GM21526 (cell line): ENCODE measurements at regions not wholly inside any gene's neighbourhood (a gene's known extent, or its start where the extent isn't known, plus 50 kb on each side); places are given as distances from the start of the nearest gene placed in this dataset.
A peak's percentile ranks its signal among the peaks of the same experiment; 100 is the strongest.
"Not testable (repeated sequence)": the region's sequence is repeated elsewhere in the genome, so short reads cannot be mapped to it uniquely, and the experiment has no call there.

Source experiments
- ATAC-seq: cut with Tn5 transposase; IDR thresholded peaks from one replicate; pipeline ENCODE4 v1.9.1; 2021; ENCODE audit warnings: moderate library complexity; ENCODE audit not compliant: unreplicated experiment, low FRiP score

- ATAC-seq: no peak
Observed at GRCh38 chr1:200290010-200290685, 119.7 kb downstream of the ZNF281 start.

- ATAC-seq: no peak
Observed at GRCh38 chr1:200288226-200288625, 121.6 kb downstream of the ZNF281 start.

- not testable (repeated sequence) for ATAC-seq
Observed at GRCh38 chr1:200284236-200284635, 125.6 kb downstream of the ZNF281 start.

GRCh38 chr1:200282497-200283122 is 127.2 kb downstream of the ZNF281 start:
- no peak for ATAC-seq

GRCh38 chr1:200281201-200281835 is 128.5 kb downstream of the ZNF281 start:
- ATAC-seq: no peak

GRCh38 chr1:200279810-200280411 is 129.9 kb downstream of the ZNF281 start:
- no peak for ATAC-seq

GRCh38 chr1:200275816-200276453 is 133.9 kb downstream of the ZNF281 start:
- no peak for ATAC-seq

GRCh38 chr1:200275415-200275814 is 134.4 kb downstream of the ZNF281 start:
- ATAC-seq: no peak

GRCh38 chr1:200274116-200274515 is 135.7 kb downstream of the ZNF281 start:
- no peak for ATAC-seq

- ATAC-seq: no peak
Observed at GRCh38 chr1:200272481-200273068, 137.3 kb downstream of the ZNF281 start.

- no peak for ATAC-seq
Observed at GRCh38 chr1:200269256-200269655, 140.6 kb downstream of the ZNF281 start.

GRCh38 chr1:200267937-200268336 is 141.9 kb downstream of the ZNF281 start:
- no peak for ATAC-seq

GRCh38 chr1:200267458-200267857 is 142.4 kb downstream of the ZNF281 start:
- ATAC-seq: no peak

- no peak for ATAC-seq
Observed at GRCh38 chr1:200266871-200267270, 143.0 kb downstream of the ZNF281 start.

GRCh38 chr1:200265881-200266280 is 144.0 kb downstream of the ZNF281 start:
- ATAC-seq: no peak

- no peak for ATAC-seq
Observed at GRCh38 chr1:200265104-200265503, 144.7 kb downstream of the ZNF281 start.

GRCh38 chr1:200263203-200263602 is 146.6 kb downstream of the ZNF281 start:
- no peak for ATAC-seq

GRCh38 chr1:200262326-200262965 is 147.4 kb downstream of the ZNF281 start:
- peak; percentile 82 for ATAC-seq

- ATAC-seq: no peak
Observed at GRCh38 chr1:200260597-200261335, 149.1 kb downstream of the ZNF281 start.
